ENCODE measurements at regions not wholly inside any gene's neighbourhood (a gene's known extent, or its start where the extent isn't known, plus 50 kb on each side); places are given as distances from the start of the nearest gene placed in this dataset.

GRCh38 chr10:4649886-4650508 lies 176.0 kb upstream of the AKR1E2 start:
- TF ChIP-seq POLR2AphosphoS5 (IDR thresholded peaks at IDR 0.05; ENCODE audit: low read depth, low read length), result no peak
- TF ChIP-seq POLR2A (IDR thresholded peaks at IDR 0.05; ENCODE audit: low read depth, low read length), result no peak

Measured in GM12892 (cell line).